GM19395 (cell line): ENCODE measurements at regions not wholly inside any gene's neighbourhood (a gene's known extent, or its start where the extent isn't known, plus 50 kb on each side); places are given as distances from the start of the nearest gene placed in this dataset.
"Not testable (repeated sequence)": the region's sequence is repeated elsewhere in the genome, so short reads cannot be mapped to it uniquely, and the experiment has no call there.

Source experiments
- ATAC-seq: cut with Tn5 transposase; IDR thresholded peaks from one replicate; pipeline ENCODE4 v1.9.1; 2021; ENCODE audit warnings: mild to moderate bottlenecking, moderate library complexity; ENCODE audit not compliant: unreplicated experiment

DNA sequence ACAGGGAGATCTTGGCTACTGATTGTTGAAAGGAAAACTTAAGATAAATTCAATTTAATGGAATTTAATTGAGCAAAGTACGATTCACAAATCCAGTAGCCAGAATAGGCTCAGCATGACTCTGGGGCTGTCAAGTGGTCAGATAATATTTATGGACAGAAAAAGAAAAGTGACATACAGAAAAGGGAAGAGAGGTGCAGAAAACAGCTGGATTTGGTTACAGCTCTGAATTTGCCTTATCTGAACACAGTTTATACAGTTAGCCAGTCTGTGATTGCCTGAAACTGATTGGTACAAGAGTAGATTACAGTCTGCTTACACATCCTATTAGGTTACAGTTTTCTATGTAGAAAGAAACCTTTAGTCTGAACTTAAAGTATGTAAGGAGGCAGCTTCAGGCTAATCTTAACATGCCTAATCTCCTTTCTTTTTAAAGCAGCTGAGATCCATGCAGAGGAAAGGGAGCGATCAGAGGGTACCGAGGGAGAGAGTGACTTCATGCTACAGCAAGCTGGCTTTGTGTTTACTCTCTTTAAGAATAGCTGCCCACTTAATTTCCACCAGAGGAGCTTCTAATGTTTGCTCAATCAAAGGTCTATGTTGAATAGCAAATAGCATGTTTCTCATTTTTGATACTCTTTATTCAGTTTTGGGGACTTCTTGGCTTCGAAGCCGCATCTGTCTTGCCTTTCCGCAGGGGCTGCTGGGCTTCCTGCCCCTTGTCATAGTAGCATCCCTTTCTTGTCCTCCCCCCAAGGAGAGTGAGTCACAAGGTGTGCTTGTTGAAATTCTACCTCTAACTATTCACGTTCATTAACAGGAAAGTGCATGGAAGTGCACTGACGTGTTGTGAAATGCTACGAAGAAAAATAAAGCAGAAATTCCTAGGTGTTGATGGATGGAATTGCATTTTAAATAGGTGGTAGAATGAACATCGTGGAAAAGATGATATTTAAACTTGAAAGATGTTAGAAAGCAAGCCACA lies 761.2 kb downstream of the TAF11L14 start:
- ATAC-seq: no peak

DNA sequence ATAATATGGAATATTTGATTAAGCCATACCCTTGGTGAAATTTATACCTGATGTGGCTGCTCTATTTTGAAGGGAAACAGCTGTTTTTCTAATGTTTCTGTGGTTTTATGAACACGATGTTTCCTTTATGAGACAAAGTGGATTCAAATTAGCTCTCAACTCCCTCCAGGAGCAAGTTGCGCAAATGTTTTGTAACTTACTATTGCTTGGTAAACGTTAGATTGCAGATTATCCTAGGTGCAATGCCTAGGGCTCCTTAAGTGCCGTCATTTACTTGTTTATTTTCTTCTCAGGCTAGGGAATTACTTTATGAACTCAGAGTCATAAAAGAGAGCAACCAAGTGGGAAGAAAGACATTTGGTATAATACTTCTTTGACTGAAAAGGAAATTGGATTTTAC lies 763.1 kb downstream of the TAF11L14 start:
- ATAC-seq: no peak

DNA sequence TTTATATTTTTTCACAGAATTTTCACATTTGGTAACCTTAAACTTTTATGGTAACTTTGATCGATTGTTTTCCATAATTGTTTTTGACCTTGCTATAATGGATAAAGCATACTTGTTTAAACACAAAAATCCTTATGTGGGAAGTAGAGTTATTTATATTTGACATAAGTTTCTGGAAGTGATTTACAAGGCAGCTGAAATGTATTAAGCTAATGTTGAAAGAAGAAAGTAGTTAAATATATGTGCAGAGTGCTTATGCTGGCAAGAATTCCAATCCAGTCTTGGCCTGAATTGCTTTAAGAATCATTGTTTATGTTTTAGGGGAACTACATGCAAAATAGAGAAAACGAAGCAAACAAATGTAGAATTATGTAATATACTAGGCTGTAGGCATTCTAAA lies 763.6 kb downstream of the TAF11L14 start:
- ATAC-seq: no peak

DNA sequence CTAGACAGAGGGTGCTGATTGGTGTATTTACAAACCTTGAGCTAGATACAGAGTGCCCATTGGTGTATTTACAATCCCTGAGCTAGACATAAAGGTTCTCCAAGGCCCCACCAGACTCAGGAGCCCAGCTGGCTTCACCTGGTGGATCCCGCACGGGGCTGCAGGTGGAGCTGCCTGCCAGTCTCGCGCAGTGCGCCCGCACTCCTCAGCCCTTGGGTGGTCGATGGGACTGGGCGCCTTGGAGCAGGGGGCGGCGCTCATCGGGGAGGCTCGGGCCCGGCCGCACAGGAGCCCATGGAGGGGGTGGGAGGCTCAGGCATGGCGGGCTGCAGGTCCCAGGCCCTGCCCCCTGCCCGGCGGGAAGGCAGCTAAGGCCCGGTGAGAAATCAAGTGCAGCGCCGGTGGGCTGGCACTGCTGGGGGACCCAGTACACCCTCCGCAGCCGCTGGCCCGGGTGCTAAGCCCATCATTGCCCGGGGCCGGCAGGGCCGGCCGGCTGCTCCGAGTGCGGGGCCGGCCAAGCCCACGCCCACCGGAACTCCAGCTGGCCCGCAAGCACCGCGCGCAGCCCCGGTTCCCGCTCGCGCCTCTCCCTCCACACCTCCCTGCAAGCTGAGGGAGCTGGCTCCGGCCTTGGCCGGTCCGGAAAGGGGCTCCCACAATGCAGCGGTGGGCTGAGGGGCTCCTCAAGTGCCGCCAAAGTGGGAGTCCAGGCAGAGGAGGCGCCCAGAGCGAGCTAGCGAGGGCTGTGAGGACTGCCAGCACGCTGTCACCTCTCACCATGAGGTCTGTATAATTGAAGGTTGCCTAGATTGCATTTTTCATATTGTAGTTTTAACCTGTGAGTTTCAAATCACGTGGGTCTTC lies 765.4 kb downstream of the TAF11L14 start:
- ATAC-seq: not testable (repeated sequence)

DNA sequence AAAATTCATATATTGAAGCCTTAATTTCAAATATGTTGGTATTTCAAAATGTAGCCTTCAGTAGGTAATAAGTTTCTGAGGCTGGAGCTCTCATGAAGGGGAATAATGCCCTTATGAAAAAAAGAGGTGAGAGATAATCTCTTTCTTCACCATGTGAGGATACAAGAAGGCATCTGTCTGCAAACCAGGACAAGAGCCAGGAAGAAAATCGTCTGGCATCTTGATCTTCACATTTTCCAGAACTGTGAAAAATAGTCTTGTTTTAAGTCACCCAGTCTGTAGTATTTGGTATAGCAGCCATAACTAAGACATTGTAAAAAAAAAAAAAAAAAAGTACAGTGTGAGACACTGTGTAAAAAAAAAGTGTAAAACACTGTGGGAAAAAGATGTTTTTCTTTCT lies 768.9 kb downstream of the TAF11L14 start:
- ATAC-seq: no peak

DNA sequence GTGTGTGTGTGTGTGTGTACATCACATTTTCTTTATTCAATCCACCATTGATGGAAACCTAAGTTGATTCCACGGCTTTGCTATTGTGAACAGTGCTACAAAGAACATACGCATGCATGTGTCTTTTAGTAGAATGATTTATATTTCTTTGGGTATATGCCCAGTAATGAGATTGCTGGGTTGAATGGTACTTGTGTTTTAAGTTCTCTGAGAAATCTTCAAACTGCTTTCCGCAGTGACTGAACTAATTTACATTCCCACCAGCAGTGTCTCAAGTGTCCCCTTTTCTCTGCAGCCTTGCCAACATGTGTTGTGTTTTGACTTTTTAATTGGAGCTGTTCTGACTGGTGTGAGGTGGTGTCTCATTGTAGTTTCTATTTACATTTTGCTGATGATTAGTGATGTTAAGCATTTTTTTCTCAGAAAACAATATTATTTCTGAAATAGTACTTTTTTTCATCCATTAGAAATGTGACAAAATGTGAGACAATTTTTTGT lies 769.7 kb downstream of the TAF11L14 start:
- no peak for ATAC-seq

DNA sequence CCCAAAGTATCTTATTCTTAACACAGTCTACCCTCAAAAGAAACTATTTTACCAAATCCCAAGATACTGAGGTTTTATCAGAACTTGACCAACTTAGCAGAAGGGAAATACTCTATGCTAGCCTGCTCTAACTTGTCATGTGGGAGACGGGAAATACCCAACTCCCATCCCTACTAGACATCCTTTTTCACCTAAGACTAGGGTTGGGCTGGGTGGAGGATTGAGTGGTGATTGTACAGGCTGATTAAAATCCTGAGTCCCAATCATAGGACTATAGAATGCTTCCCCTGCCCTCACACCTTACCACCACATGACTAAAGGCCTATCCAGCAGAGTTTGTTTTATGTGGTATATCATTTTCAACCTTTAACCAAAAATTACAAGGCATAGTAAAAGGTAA lies 786.5 kb downstream of the TAF11L14 start:
- no peak for ATAC-seq

DNA sequence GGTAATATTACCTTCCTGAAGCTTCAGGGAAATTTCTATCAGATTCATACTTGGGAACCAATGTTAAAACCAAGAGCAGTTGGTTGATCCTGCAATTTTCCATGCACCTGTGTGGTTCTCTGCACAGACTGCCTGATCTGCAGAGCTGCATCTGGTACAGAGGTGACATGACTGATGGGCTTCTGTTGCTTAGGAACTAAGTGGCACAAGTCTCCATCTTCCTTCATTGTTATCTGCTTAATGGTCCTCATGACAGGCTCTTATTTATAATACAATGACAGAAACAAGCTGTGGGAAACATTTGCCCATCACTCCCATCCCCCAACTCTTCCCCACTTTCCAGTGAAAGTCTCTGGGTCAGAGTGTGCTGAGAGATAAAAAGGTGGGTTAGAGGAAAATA lies 799.1 kb downstream of the TAF11L14 start:
- no peak for ATAC-seq

DNA sequence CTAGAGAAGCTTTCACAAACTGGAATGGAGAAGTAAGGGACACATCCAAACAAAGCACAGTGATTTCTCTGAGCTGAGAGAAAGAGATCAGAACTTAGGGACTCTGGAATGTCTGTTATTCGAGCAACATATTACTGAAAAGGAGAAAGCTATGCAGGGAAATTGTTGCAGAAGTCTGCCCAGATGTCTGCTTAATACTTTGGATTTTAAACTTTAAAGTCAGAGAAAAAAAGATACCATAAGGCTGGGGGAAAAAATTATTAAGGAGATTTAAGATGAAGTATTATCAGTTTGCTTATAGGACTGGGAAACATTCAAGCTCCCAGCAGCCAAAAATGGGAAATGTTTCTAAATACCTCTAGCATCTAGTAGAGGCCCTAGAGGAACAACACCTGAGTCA lies 803.9 kb downstream of the TAF11L14 start:
- no peak for ATAC-seq

DNA sequence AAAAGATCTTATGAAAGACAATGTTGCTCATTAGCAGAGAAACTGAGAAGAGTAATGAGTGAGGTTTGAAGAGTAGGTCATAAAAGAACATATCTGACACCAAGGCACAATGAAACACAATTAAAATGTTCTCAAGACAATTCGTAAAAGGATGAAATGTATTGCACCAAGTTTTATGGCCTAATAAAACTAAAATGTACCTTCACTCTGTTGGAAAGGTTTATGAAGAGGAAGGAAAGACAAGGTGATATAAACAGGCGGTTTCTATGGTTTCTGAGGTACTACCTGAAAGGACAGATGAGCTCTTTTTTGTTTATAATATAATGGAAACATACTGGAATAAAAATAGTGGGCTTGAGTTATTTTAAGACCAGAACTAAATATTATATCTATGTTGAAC lies 821.3 kb downstream of the TAF11L14 start:
- no peak for ATAC-seq

DNA sequence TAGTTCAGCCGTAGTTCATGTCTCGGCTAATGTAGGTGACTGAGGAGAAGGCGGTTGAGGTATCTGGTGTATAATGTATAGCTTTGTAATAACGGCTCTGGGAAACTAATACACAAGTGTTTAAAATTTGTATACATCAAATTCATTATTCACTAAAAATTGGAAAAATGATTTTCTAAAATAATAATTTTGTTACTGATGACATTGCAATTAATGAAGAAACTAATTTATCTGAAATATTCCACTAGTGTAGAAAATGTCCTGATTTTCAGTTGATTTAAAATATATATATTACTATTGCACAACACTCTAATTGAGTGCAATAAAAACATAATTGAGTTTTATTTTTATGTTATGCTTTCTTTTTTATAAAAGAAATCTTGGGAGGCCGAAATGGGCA lies 823.0 kb downstream of the TAF11L14 start:
- ATAC-seq: no peak

DNA sequence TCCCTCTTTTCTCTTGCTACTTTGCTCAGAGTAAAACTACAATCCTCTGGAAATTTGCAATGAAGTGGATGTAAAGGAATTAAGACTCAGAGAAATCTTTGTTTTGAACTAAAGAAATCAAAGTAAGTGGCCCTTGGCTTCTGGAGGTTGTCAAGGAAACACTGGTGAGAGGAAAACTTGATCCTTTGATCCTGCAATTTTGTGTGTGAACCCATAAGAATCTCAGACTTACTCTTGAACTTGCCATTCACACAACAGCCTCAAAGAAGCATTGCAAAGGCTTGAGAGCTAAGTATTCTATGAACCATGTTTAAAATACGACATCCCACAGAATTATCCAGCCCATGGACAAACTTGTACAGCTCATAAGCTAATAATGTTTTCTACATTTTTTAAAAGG lies 827.5 kb downstream of the TAF11L14 start:
- ATAC-seq: no peak

DNA sequence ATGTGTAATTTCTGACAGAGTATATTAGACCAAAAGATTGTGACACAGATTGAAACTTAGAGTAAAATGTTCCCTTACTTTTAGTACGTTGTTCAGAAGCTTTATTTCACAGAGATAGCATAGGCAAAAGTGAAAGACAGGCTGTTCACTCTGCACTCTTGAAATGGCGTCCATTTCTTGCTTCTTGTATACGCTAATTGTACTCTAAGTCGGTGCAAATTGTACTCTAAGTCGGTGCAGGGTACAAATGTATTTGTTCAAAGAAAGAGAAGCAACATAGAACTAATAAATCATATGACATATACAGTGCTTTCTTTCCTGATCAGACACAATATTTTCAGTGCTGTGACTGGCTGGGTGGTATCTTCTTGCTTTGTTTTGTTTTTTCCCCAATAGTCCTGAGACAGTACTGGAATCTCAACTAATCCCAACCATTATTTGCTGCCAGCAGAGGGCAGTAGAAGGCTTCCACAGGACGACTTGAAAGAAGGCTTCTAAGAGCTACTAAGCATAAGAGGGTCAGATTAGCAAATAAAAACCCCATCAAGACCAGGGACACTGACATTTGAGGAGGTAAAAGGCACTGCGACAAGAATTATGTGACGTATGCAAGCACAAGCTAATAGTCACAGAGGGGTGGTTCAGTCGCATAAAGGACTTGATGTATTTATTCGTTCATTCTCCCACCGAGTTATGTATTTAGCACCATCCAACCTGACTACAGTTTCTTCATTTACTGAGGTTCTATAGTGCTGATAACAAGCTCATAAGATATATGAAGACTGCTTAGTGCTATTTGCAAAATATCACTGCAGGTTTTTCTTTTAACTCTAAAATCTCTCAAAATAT lies 831.8 kb downstream of the TAF11L14 start:
- ATAC-seq: peak; percentile 66

DNA sequence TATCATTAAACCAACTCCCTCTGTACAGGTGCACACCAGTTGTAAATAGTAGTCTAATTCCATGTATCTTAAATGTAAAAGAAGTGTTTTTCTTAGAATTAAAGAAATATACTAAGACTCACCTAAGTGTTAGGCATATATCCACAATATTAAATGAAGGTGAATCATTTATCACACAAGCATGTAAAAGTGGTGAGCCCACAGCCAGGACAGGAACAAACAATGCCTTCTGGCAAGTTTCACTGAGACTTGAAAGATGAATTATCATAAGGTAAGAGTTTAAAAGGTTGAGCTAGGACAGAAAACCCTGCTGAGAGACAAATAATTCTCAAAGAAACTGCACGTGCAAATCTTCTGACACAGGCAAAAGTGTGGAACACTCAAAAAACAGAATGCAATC lies 832.5 kb downstream of the TAF11L14 start:
- no peak for ATAC-seq

DNA sequence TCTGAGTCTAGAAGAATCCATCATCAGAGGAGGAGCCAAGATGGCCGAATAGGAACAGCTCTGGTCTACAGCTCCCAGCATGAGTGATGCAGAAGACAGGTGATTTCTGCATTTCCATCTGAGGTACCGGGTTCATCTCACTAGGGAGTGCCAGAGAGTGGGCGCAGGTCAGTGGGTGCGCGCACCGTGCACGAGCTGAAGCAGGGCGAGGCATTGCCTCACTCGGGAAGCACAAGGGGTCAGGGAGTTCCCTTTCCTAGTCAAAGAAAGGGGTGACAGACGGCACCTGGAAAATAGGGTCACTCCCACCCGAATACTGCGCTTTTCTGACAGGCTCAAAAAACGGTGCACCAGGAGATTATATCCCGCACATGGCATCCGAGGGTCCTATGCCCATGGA lies 837.5 kb downstream of the TAF11L14 start:
- not testable (repeated sequence) for ATAC-seq

DNA sequence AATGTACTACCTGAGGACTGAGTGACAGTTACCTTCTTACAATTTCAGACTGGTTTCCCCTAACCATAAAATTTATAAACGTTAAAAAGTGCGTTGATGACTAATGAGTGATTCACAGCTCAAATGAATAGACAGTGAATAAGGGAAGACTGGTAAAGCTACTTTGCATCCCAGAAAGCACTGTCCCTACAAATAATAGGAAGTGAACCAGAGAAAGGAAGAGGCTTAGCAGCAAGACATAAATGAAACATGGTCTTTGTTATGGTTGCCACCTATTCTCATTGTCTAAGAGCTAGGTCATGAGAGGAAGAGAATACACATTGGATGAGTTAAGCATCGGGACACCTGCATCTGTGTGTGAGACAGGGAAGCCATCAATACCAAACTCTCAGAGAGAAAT lies 849.2 kb downstream of the TAF11L14 start:
- no peak for ATAC-seq

DNA sequence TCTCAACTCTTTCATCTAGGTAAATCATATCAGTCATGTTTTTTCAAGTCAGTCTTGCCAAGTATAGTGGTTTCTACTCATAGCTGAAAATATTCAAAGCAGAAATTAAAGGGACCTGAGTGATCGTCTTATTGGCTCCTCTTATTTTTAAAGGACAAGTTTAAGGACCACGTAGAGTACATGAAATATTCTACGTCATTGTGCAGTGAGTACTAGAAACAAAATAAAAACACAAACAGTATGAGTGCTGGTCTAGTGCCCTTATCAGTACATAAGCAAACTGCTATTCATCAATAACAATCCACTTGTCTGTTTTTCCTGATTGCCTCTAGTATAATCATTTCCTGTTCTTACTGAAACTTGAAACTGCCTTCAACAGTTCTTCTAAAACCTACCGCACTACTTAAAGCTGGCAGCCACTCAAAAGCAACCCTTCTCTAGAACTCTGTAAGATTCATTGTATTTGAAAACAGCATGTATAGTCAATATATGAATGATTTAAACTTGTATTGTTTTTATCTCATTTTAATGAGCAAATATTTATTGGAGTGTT lies 853.7 kb downstream of the TAF11L14 start:
- ATAC-seq: no peak

DNA sequence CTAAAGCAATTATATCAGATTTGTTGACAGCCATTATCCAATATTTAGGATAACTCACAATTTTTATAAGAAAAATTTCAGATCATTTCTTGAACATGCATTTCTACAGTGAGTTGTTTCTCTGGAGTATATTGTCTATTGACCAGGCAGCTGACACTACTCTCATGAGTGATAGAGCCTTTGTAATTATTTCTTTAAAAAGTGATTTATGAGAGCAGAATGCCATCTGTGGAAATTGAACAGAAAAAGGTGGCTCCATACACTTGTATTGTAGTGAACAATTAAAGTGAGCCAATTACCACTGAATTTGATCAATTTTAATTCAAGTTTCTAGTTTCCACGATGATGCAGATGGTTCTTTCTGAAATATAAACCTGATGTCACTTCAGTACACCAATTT lies 855.4 kb downstream of the TAF11L14 start:
- no peak for ATAC-seq

DNA sequence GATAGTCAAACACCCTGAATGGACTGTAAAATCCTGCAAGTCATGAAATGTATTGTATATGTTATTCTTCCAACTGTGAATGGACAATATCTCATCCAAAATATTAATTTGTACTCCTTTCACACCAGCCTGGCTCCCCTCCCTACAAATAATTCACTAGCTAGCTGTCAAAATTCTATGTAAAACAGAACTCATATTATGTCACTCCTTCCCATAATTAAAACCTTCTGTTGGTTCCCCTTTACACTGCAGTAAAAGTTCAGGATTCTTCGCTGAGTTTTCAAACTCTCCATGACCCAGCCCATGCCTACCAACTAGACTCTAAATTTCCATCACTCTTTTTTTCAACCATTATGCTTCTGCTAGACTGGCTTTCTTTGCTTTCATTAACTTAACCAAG lies 857.1 kb downstream of the TAF11L14 start:
- ATAC-seq: no peak

DNA sequence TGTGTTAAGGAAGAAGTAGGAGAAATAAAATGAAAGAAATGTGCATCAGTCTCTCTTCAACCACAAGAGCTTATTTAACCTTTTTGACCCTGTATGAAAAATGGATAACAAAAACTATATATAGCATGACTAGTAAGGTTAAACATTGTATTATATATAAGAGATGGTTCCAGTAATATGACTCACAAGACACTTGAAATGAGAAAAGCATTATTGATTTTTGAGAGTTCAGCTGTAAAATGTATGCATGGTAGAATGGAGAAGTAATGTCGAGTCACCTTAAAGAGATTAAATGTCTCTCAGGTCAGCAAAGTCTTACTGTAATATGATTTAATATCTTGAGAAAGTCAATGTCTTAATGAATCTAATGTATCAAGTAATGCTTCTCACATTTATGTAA lies 860.9 kb downstream of the TAF11L14 start:
- ATAC-seq: no peak
